Esophagus muscularis mucosa (tissue), 4 donors: ENCODE measurements at regions not wholly inside any gene's neighbourhood (a gene's known extent, or its start where the extent isn't known, plus 50 kb on each side); places are given as distances from the start of the nearest gene placed in this dataset.

Experiments used
- DNase-seq: peaks from one replicate; pipeline ENCODE4 v3.0.0-alpha.2; 2017; ENCODE audit errors: extremely low spot score
- H3K27ac ChIP-seq, 4 donors: fragments of 200-600 bp; sonication (generic); replicated peaks in 1 of 4; 1 replicate in 3 of 4; 2 replicates in 1 of 4; pipeline ENCODE4 v1.5.1; 2016 to 2019; ENCODE audit warnings: mild to moderate bottlenecking in 1 of 4
- H3K27me3 ChIP-seq, 4 donors: fragments of 200-600 bp; sonication (generic); one replicate each; pipeline versions ENCODE4 v1.5.1 to v1.6.0; 2016 to 2019
- H3K36me3 ChIP-seq, 4 donors: fragments of 200-600 bp; sonication (generic); one replicate each; pipeline ENCODE4 v1.5.1; 2016 to 2019
- H3K4me1 ChIP-seq, 4 donors: fragments of 200-600 bp; sonication (generic); one replicate each; pipeline ENCODE4 v1.5.1; 2016 to 2019
- H3K4me3 ChIP-seq, 4 donors: fragments of 200-600 bp; sonication (generic); 1 replicate in 2 of 4; 2 replicates in 2 of 4; pipeline ENCODE4 v1.5.1; 2016 to 2019; ENCODE audit warnings: mild to moderate bottlenecking in 4 of 4, moderate library complexity in 1 of 4
- H3K9me3 ChIP-seq, 4 donors: fragments of 200-600 bp; sonication (generic); 1 replicate in 3 of 4; 2 replicates in 1 of 4; pipeline ENCODE4 v1.5.1; 2016 to 2019
- EP300 ChIP-seq: sonication (generic); formaldehyde crosslinking; IDR thresholded peaks from one replicate; pipeline ENCODE4 v1.6.1; 2017; ENCODE audit warnings: antibody characterized with exemption
- POLR2A ChIP-seq: fragments of 450-650 bp; IDR thresholded peaks from one replicate; pipeline ENCODE4 v1.6.1; 2017; ENCODE audit warnings: antibody characterized with exemption, moderate library complexity, mild to moderate bottlenecking, low read depth
- POLR2AphosphoS5 ChIP-seq, 2 donors: sonication (generic); formaldehyde crosslinking; IDR thresholded peaks; one replicate each; pipeline ENCODE4 v1.6.1; 2017; ENCODE audit warnings: antibody characterized with exemption in 2 of 2
- WGBS: methylation state at CpG from one replicate; pipeline ENCODE4 v1.1.5; 2018; 5-methylcytosine and 5-hydroxymethylcytosine counted together
- intact Hi-C: fragments of 100-400 bp; cut with DNase I; formaldehyde crosslinking; loops from one replicate; pipeline ENCODE4 v1.15.1; 2023
- TF ChIP-seq, protein P1 (sequence below), 3 experiments: fragments of 200-600 bp in 2 of 3; fragments of 450-650 bp in 1 of 3; sonication (generic) in 2 of 3; IDR thresholded peaks; one replicate each; pipeline ENCODE4 v1.5.1; 2017 to 2019; ENCODE audit warnings: antibody characterized with exemption in 3 of 3, mild to moderate bottlenecking in 2 of 3, moderate library complexity in 1 of 3

DNA sequence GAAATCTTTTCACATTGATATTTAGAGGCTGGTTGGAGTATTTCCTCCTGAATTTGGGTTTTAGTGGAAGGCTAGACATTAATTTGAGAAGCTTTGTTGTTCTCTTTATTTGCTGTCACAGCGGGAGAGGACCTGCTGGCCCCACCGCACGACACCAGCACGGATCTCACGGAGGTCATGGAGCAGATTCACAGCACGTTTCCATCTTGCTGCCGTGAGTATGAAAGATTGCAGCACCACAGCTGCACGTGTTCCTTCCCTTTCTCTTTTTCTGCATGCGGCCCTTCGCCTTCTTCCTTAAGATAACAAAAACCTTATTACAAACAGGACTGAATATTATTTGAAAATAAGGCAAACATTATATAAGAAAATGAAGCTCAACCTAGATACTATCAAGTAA, 555.5 kb downstream of the UTRN start:
- H3K9me3 ChIP-seq, result no peaks in the 10 kb centered on the region
- H3K27me3 ChIP-seq, result no peaks in the 10 kb centered on the region
- intact Hi-C loops, result no loop called here
- H3K4me1 ChIP-seq, result peaks cover 0 to 7% (median 2%) of the 10 kb centered on the region in 4 donors
- TF ChIP-seq EP300, result no peak
- TF ChIP-seq, protein P1, sequence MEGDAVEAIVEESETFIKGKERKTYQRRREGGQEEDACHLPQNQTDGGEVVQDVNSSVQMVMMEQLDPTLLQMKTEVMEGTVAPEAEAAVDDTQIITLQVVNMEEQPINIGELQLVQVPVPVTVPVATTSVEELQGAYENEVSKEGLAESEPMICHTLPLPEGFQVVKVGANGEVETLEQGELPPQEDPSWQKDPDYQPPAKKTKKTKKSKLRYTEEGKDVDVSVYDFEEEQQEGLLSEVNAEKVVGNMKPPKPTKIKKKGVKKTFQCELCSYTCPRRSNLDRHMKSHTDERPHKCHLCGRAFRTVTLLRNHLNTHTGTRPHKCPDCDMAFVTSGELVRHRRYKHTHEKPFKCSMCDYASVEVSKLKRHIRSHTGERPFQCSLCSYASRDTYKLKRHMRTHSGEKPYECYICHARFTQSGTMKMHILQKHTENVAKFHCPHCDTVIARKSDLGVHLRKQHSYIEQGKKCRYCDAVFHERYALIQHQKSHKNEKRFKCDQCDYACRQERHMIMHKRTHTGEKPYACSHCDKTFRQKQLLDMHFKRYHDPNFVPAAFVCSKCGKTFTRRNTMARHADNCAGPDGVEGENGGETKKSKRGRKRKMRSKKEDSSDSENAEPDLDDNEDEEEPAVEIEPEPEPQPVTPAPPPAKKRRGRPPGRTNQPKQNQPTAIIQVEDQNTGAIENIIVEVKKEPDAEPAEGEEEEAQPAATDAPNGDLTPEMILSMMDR (IDR thresholded peaks at IDR 0.05), result no peak
- TF ChIP-seq POLR2AphosphoS5 (IDR thresholded peaks at IDR 0.05), result no peak
- no peak for TF ChIP-seq POLR2A
- 96% methylated on average over 10 of the region's 10 CpGs for WGBS
- DNase-seq, result no peak
- no peak overlapping the region for H3K4me3 ChIP-seq
- peaks cover 11 to 81% (median 53%) of the 10 kb centered on the region in 4 donors for H3K36me3 ChIP-seq
- no peak overlapping the region for H3K27ac ChIP-seq

DNA sequence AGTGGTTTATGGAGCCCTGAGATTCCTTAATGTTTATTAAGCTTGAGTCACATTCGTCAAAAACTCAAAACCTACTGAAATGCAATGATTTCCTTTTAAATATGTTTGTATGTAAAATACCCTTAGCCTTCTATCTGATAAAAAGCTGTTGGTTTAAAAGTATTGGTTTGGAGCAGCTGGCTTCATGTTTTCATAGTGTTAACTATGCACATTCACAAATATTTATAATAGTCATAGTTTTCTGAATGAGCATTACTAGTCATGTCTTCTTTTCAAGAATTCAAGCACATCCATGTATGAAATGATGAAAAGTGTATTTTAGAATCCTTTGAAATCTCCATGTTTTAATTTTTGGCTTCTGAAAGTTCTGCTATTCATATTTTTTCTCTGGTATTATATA, 558.6 kb downstream of the UTRN start:
- DNase-seq, result no peak
- intact Hi-C loops, result no loop called here
- H3K36me3 ChIP-seq, result peaks cover 8 to 59% (median 26%) of the 10 kb centered on the region in 4 donors
- H3K27me3 ChIP-seq, result no peaks in the 10 kb centered on the region
- TF ChIP-seq POLR2A (no peak), POLR2AphosphoS5 (IDR thresholded peaks at IDR 0.05) (no peak), EP300 (no peak)
- TF ChIP-seq, protein P1 (IDR thresholded peaks at IDR 0.05), result no peak
- H3K4me3 ChIP-seq, result no peak overlapping the region
- WGBS, result 76% methylated on average over 1 of the region's 1 CpG
- no peaks in the 10 kb centered on the region for H3K9me3 ChIP-seq
- peaks cover 0 to 7% (median 2%) of the 10 kb centered on the region in 4 donors for H3K4me1 ChIP-seq
- H3K27ac ChIP-seq, result no peak overlapping the region

DNA sequence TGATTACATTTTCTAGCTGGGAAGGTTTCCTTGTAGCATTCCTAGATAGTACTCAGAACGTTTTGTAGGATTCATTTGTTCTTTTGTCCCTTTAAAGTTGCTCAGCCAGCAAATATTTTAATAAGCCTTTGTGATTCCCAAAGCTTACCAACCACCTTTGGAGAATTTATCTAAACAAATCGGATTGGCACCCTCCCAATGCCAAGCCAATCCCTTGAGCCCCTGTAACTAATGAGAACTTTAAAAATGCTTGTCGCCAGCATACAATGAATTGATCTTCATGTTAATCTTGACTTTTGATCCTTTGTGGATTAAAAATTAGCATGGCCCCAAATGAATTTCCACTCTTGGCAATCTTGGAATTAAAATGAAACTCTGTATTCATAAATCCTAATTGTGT, 559.5 kb downstream of the UTRN start:
- peaks cover 3 to 50% (median 22%) of the 10 kb centered on the region in 4 donors for H3K36me3 ChIP-seq
- no peak overlapping the region for H3K27ac ChIP-seq
- DNase-seq, result no peak
- H3K4me1 ChIP-seq, result peaks cover 0 to 7% (median 2%) of the 10 kb centered on the region in 4 donors
- H3K9me3 ChIP-seq, result no peaks in the 10 kb centered on the region
- 81% methylated on average over 3 of the region's 3 CpGs for WGBS
- TF ChIP-seq POLR2A (no peak), POLR2AphosphoS5 (IDR thresholded peaks at IDR 0.05) (no peak)
- H3K4me3 ChIP-seq, result no peak overlapping the region
- H3K27me3 ChIP-seq, result no peaks in the 10 kb centered on the region
- intact Hi-C loops, result no loop called here

DNA sequence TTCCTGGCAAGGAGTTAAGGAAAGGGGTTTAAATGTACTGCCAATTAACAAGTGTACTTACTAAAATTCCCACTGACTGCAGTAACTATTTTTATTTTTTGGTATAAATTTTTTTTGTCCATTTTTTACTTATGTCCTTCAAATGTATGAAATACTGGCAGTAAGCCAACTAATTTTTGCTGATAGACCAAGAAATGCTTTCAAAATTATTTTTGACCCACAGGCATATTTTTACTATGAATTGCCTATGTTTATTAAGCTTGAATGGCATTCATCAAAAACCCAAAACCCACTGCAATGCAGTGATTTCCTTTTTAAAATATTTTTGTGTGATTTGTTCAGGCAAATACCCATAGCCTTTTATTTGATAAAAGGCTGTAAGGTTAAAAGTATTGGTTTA, 560.1 kb downstream of the UTRN start:
- H3K27ac ChIP-seq, result no peak overlapping the region
- TF ChIP-seq, protein P1 (IDR thresholded peaks at IDR 0.05), result no peak
- TF ChIP-seq POLR2AphosphoS5 (IDR thresholded peaks at IDR 0.05), result no peak
- no peak for TF ChIP-seq EP300
- TF ChIP-seq POLR2A, result no peak
- no peak for DNase-seq
- H3K36me3 ChIP-seq, result peaks cover under 1 to 44% (median 21%) of the 10 kb centered on the region in 4 donors
- H3K9me3 ChIP-seq, result no peaks in the 10 kb centered on the region
- no peaks in the 10 kb centered on the region for H3K27me3 ChIP-seq
- intact Hi-C loops, result no loop called here
- H3K4me1 ChIP-seq, result peaks cover 0 to 7% (median 2%) of the 10 kb centered on the region in 4 donors
- H3K4me3 ChIP-seq, result no peak overlapping the region

DNA sequence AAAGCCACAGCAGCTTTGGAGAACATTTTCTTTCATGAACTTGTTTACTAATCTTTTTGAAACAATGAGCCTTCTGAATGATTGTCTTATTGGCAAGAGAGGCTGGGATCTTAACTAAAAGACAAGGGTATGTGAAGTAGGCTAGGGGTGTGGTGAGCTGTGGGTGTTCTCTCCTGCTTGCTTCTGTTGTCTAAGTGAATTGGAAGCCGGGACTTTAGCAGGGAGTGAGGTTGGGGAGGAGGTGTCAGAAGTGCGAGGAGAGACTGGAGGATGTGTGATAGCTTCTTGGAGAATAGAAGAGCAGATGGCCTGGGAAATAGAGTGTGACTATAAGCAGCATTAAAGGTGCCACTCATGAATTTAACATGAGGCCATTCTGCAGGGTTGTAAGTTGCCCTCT, 562.8 kb downstream of the UTRN start:
- Histone ChIP-seq H3K4me3 (no peak overlapping the region), H3K36me3 (peaks cover 7 to 41% (median 24%) of the 10 kb centered on the region in 4 donors), H3K9me3 (no peaks in the 10 kb centered on the region), H3K27ac (no peak overlapping the region), H3K4me1 (peaks cover 0 to 7% (median 2%) of the 10 kb centered on the region in 4 donors), H3K27me3 (no peaks in the 10 kb centered on the region)
- TF ChIP-seq POLR2AphosphoS5 (IDR thresholded peaks at IDR 0.05) (no peak), EP300 (no peak), POLR2A (no peak)
- TF ChIP-seq, protein P1 (IDR thresholded peaks at IDR 0.05), result no peak
- no peak for DNase-seq
- 72% methylated on average over 2 of the region's 2 CpGs for WGBS
- intact Hi-C loops, result no loop called here
